ENCODE measurements at regions not wholly inside any gene's neighbourhood (a gene's known extent, or its start where the extent isn't known, plus 50 kb on each side); places are given as distances from the start of the nearest gene placed in this dataset.
"Not testable (repeated sequence)": the region's sequence is repeated elsewhere in the genome, so short reads cannot be mapped to it uniquely, and the experiment has no call there.

- DNase-seq, result not testable (repeated sequence)
Observed at GRCh38 chrX:879756-880698, 249.4 kb downstream of the SHOX start.

DNA sequence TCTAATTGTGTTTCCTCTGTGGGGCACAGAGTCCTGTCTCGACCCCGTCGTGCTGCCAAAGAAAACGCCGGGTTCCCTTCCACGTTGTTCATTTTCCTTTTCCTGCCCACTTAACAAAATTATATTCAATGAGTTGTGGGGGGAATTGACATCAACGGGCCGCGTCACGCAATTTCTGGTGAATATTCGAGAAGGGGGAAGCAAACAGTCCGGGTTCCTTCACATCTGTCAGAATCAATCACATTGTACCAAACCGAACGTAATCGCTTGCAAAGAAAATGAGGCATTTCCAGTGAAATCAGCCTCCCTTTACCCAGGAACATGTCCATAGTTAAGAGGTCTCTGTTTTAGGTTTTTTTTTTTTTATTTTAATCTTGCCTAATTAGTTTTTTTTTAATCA, 243.5 kb downstream of the SHOX start:
- no peak for DNase-seq

DNA sequence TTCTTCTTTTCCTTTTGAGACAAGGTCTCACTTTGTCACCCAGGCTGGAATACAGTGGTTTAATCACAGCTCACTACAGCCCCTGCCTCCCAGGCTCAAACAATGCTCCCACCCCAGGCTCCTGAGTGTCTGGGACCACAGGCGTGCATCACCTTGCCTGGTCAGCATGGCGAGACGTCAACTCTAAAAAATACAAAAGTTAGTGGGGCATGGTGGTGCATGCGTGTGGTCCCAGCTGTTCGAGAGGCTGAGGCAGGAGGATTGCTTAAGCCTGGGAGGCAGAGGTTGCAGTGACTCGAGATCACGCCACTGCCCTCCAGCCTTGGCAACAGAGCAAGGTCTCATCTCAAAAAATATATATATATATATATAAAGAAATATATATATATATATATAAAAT, 242.4 kb downstream of the SHOX start:
- no peak for DNase-seq

- no peak for DNase-seq
Observed at GRCh38 chrX:872090-872489, 241.5 kb downstream of the SHOX start.

GRCh38 chrX:871626-872025, 241.0 kb downstream of the SHOX start:
- DNase-seq, result no peak

- no peak for DNase-seq
Observed at GRCh38 chrX:867966-868647, 237.5 kb downstream of the SHOX start.

- DNase-seq, result no peak
Observed at GRCh38 chrX:867502-867901, 236.9 kb downstream of the SHOX start.

DNA sequence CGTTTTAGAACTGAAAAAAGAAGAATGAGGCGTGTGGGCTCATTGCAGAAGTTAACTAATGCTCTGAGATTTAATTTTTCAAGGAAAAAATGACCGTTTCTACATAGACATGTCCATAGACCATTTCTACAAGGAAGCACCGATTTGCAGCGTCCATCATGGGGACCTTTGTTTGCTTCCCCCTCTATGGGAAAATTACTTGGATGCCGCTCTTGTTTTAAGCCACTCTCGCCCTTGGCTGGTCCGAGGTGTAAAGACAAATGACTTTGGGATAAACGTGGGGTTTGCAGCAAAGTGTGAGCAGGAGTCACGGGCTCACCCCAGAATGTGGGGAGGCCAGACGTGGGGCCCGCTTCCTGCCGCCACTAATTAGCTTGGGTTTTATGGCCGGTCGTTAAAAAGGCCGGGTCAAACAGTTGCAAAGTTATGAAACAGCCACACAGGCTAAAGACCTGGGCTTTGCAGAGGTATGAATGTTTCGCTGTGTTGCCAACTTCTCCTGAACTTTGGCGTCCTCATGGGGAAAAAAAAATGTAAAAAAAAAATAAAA, 235.9 kb downstream of the SHOX start:
- no peak for DNase-seq

GRCh38 chrX:865422-865821, 234.8 kb downstream of the SHOX start:
- no peak for DNase-seq

GRCh38 chrX:861921-862320, 231.3 kb downstream of the SHOX start:
- DNase-seq, result no peak

DNA sequence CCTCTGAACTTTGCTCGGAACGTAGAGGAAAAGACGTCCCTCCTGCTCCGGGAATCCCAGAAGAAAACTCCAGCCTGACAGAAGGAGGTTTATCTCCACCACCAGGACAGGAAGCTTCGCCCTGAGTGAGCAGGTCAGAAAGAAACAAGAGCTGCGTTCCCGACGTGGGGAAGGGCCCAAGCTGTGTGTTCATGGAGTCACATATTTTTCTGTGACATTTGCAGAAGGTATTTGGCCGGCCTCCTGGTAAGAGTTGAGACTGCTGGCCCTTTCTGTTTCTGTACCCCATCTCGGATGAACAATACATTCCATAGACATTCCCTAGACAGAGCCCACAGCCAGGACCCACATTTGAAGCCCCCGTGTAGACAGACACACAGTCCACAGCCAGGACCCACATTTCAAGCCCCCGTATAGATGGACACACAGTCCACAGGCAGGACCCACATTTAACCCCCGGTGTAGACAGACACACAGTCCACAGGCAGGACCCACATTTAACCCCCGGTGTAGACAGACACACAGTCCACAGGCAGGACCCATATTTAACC, 230.8 kb downstream of the SHOX start:
- no peak for DNase-seq

DNA sequence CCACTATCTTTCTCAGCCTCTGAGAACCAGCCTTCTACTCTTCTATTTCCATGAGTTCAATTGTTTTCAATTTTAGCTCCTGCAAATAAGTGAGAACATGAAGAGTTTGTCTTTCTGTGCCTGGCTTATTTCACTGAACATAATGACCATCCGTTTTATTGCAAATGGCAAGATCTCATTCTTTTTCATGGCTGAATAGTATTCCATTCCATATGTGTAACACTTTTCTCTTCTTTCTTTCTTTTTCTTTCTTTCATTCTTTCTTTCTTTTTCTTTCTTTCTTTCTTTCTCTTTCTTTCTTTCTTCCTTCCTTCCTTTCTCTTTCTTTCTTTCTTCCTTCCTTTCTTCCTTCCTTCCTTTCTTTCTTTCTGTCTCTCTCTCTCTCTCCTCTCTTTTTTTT, 228.7 kb downstream of the SHOX start:
- DNase-seq, result no peak

GRCh38 chrX:858542-859078, 228.0 kb downstream of the SHOX start:
- no peak for DNase-seq

- DNase-seq, result no peak
Observed at GRCh38 chrX:857376-857775, 226.8 kb downstream of the SHOX start.

- no peak for DNase-seq
Observed at GRCh38 chrX:856566-857290, 226.1 kb downstream of the SHOX start.

GRCh38 chrX:853304-853703, 222.7 kb downstream of the SHOX start:
- no peak for DNase-seq

GRCh38 chrX:850471-850916, 219.9 kb downstream of the SHOX start:
- no peak for DNase-seq

DNA sequence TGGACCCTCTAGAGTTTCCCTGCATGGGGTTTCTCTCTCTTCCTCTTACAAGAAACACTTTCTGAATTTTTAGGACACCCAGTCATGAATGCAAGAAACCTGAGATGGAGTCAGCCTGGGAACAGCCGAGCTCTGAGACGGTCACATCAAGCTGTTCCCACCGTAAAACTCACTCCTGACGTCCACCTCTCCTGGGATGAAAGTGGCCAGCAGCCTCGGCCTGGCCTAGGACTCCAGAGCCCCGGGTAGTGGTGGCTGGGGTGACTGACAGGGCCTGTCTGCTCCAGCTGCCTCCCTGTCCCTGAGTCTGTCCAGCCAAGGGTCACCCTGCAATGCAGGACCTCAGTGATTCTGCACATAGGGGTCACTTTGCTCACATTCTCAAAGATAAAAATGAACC, 217.8 kb downstream of the SHOX start:
- no peak for DNase-seq

GRCh38 chrX:843306-843705, 212.7 kb downstream of the SHOX start:
- no peak for DNase-seq

- DNase-seq, result no peak
Observed at GRCh38 chrX:840556-840955, 210.0 kb downstream of the SHOX start.

DNA sequence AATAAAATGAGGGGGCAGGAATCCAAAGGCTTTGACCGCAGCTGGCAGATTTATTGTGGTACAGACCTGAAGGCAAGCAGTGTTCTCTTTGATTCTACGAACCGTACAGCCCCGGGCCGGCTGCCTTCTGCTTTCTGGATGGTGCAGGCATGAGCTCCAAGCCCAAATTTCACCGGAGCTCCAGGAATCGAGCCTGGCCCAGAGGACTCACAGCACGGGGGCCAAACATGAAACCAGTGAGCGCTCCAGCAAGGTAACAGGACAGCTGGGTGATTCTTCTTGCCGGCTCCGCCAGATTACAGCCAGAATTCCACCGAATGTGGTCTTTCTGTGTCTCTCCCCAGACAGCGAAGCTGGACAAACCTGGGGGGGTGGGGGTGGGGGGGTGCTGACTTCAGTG, 208.1 kb downstream of the SHOX start:
- not testable (repeated sequence) for DNase-seq

DNA sequence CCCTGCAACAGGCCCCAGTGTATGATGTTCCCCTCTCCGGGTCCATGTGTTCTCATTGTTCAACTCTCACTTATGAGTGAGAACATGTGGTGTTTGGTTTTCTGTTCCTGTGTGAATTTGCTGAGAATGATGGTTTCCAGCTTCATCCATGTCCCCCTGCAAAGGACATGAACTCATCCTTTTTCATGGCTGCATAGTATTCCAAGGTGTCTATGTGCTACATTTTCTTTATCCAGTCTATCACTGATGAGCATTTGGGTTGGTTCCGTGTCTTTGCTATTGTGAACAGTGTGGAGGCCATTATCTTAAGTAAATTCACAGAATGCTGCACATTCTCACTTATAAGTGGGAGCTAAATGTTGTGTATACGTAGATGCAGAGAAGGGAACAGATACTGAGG, 205.3 kb downstream of the SHOX start:
- not testable (repeated sequence) for DNase-seq

GRCh38 chrX:830532-830931, 199.9 kb downstream of the SHOX start:
- no peak for DNase-seq
